Thymus (tissue), 11 donors: ENCODE measurements at regions not wholly inside any gene's neighbourhood (a gene's known extent, or its start where the extent isn't known, plus 50 kb on each side); places are given as distances from the start of the nearest gene placed in this dataset.

Experiments
- DNase-seq, 9 donors: peaks; one replicate each; pipeline ENCODE4 v3.0.0-alpha.2; 2013; ENCODE audit warnings: low spot score in 9 of 9, low read depth in 6 of 9, missing footprints in 1 of 9
- H3K27ac ChIP-seq, 2 donors: one replicate each; pipeline ENCODE4 v1.5.1; 2013; ENCODE audit warnings: control low read depth in 1 of 2, low read depth in 1 of 2, low read length in 1 of 2, mild to moderate bottlenecking in 1 of 2, moderate library complexity in 1 of 2
- H3K27me3 ChIP-seq, 2 donors: one replicate each; pipeline ENCODE4 v1.5.1; 2013; ENCODE audit warnings: low read length in 1 of 2; ENCODE audit not compliant: control insufficient read depth in 2 of 2, insufficient read depth in 1 of 2
- H3K36me3 ChIP-seq, 2 donors: one replicate each; pipeline ENCODE4 v1.5.1; 2013; ENCODE audit warnings: low read length in 1 of 2, mild to moderate bottlenecking in 1 of 2, moderate library complexity in 1 of 2; ENCODE audit not compliant: control insufficient read depth in 2 of 2, insufficient read depth in 2 of 2
- H3K4me1 ChIP-seq, 2 donors: one replicate each; pipeline ENCODE4 v1.5.1; 2013; ENCODE audit warnings: low read length in 2 of 2; ENCODE audit not compliant: control insufficient read depth in 2 of 2, insufficient read depth in 2 of 2
- H3K4me3 ChIP-seq, 2 donors: one replicate each; pipeline ENCODE4 v1.5.1; 2013; ENCODE audit warnings: low read length in 2 of 2, control low read depth in 1 of 2, mild to moderate bottlenecking in 1 of 2
- H3K9me3 ChIP-seq, 2 donors: one replicate each; pipeline ENCODE4 v1.5.1; 2013; ENCODE audit warnings: low read length in 1 of 2, mild to moderate bottlenecking in 1 of 2; ENCODE audit not compliant: control insufficient read depth in 2 of 2, insufficient read depth in 1 of 2
- WGBS: extraction: QIAGEN DNeasy Blood & Tissue Kit; methylation state at CpG from one replicate; pipeline ENCODE4 v1.1.7; 2013; 5-methylcytosine and 5-hydroxymethylcytosine counted together
- donor health status: healthy.

DNA sequence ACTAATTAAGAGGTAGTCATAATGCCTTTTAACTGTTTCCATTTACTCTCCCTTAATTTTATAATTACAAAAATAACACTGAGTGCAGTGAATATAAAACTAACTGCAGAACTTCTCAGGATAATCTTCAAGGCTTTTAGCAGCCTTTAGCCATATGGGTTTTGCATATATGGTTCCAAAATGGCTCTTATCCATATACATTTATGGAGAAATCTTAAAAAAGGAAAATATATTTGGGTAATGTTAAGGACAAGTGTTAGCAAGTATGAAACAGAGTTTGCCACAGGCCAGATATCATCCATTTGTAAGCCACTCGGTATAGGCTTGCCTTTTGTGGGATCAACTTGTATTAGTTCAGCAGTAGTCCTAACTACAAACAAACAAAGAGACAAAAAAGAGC lies 423.4 kb downstream of the PDHA2 start:
- no peak for DNase-seq
- WGBS = 90% methylated on average over 1 of the region's 1 CpG
- Histone ChIP-seq H3K4me3 (no peak overlapping the region), H3K4me1 (no peaks in the 10 kb centered on the region), H3K27me3 (no peaks in the 10 kb centered on the region), H3K9me3 (no peaks in the 10 kb centered on the region), H3K27ac (no peak overlapping the region), H3K36me3 (no peaks in the 10 kb centered on the region)

DNA sequence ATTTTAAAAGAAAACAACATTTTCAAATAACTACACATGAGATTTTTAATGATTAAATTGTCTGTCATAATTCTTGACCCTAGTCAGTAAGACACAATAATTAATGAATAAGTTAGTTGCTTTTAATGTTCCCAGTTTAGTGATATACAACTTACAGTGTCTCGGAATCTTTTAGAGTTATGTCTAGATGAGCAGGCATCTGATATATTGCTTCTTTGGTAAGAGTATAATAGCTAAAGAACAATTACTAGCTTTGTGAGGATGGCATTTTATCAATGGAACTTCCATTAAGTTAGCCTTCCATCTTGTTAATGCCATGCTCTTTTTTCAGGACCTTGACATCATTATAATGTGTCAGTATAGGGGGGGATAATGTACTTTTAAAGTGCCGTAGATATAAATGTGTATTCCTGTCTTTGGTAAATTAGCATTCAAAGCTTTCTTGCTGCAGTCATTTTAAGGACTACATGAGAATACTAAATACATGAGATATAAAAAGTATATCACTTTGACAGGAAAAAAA lies 425.1 kb downstream of the PDHA2 start:
- Histone ChIP-seq H3K4me1 (no peaks in the 10 kb centered on the region), H3K4me3 (no peak overlapping the region), H3K27ac (no peak overlapping the region), H3K36me3 (no peaks in the 10 kb centered on the region), H3K9me3 (no peaks in the 10 kb centered on the region), H3K27me3 (no peaks in the 10 kb centered on the region)
- DNase-seq = no peak
- 95% methylated on average over 2 of the region's 2 CpGs for WGBS

DNA sequence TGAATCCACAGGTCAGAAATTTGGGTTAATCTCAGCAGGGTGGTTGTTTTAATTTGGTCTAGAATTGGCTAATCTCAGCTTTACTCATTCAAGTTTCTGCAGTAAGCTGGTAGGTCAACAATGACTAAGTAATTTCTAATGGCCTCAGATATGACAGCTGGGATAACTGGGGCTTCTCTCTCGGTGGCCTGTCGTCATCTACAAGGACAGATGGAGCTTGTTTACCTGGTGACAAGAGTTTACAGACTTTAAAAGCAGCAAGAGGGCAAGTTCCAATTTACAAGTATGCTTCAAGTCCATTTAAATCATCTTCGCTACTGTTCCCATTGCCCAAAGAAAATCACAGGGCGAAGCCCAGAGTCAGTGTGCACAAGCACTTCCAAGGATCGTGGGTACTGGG lies 453.9 kb downstream of the PDHA2 start:
- DNase-seq = no peak
- no peaks in the 10 kb centered on the region for H3K9me3 ChIP-seq
- WGBS = 88% methylated on average over 5 of the region's 5 CpGs
- no peaks in the 10 kb centered on the region for H3K36me3 ChIP-seq
- H3K27me3 ChIP-seq = no peaks in the 10 kb centered on the region
- no peak overlapping the region for H3K27ac ChIP-seq
- H3K4me3 ChIP-seq = no peak overlapping the region
- no peaks in the 10 kb centered on the region for H3K4me1 ChIP-seq

DNA sequence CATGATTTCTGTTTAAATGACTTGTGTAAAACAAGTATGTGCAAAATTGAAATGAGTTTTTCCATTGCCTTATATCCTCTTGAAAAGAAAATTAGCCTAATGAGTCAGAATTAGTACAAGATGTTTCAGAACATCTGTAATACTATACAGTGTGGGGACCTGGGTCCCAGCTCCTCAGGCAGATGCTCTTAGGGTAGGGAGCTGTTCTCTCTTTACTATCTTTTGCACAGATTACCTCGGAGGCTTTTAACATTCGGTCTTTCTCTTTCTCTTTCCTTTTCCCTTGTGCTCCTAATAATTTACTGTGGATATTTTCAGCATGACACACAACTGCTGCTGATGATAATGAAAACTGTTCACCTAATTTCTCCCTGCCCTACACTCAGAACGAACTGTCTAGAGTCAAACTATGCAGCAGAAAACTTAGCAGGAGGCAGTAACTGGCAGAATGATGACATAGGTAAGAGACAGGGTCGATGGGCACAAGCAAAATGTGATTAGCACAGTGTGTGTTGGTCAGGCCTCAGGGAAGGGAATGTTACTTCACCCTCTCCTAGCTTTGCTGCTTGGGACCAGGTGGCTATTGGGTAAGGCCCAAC lies 455.3 kb downstream of the PDHA2 start:
- no peak for DNase-seq
- 87% methylated on average over 4 of the region's 4 CpGs for WGBS
- Histone ChIP-seq H3K4me3 (no peak overlapping the region), H3K9me3 (no peaks in the 10 kb centered on the region), H3K36me3 (no peaks in the 10 kb centered on the region), H3K27me3 (no peaks in the 10 kb centered on the region), H3K27ac (no peak overlapping the region), H3K4me1 (no peaks in the 10 kb centered on the region)

DNA sequence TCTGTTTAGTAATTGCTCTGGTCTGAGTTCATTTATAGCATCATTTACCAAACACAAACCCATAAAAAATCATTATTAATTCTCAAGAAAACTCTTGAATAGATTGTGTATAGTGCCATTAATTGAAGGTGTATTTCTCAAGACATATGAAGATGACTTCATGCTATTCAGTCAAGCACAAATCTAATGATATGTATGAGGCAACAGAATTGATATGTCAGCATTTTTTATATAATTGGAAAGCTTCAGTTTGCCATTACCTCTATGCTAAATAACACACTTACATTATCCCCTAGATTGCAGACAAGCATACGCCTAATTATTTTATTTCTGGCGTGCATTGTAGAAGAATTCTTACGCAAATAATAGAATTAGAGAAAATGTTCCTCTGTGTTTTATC lies 461.8 kb downstream of the PDHA2 start:
- no peak overlapping the region for H3K4me3 ChIP-seq
- no peaks in the 10 kb centered on the region for H3K27me3 ChIP-seq
- H3K9me3 ChIP-seq = no peaks in the 10 kb centered on the region
- H3K27ac ChIP-seq = no peak overlapping the region
- 96% methylated on average over 3 of the region's 3 CpGs for WGBS
- H3K4me1 ChIP-seq = no peaks in the 10 kb centered on the region
- no peak for DNase-seq
- no peaks in the 10 kb centered on the region for H3K36me3 ChIP-seq

DNA sequence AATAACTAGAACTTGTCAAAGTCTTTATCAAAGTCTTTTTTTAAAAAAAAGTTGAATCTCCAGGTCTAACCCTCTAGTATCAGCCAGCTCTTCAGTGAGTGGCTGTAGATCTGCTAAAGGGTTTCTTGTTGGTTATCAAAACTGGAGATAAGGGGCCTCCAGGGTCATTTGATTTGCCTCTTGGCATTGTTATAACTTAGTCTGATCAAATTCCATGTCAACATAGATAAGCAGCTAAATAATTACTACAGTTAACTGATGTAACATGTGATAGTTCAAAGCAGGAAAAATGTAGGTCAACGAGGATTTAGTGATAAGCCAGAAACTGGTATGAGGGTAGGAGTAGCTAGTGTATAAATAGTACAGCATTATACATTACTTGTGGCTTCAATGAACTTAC lies 465.1 kb downstream of the PDHA2 start:
- H3K36me3 ChIP-seq = no peaks in the 10 kb centered on the region
- no peak overlapping the region for H3K4me3 ChIP-seq
- no peak for DNase-seq
- H3K9me3 ChIP-seq = no peaks in the 10 kb centered on the region
- H3K27me3 ChIP-seq = no peaks in the 10 kb centered on the region
- no peak overlapping the region for H3K27ac ChIP-seq
- 47% methylated on average over 1 of the region's 1 CpG for WGBS
- H3K4me1 ChIP-seq = no peaks in the 10 kb centered on the region

DNA sequence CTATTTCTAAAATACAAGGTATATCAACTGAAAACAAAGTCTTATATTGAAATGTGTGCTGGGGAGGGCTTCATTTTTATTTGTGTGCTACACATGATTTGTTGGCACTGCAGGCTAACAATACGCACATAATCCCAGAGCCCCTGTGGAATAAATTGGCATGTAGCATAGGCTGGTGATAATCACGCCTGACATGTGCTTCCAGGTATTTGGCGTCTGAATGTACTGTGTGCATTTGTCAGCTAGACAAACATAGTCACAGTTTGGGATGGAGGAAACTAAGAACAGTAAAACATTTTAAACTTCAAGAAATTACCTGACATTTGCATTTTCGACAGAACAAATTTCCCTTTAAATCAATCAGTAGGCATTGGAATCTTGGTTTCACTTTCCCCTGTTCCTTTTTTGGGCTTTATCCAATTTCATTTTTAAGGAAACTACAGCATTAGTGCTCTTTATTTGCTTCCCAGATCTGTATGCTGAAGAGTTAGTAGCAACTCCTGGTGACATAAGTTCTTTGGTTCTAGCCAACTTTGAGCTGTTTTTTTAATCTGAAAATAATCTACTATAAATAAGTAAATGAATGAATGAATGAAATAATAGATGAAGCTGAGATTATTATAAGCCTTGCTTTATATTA lies 472.3 kb downstream of the PDHA2 start:
- WGBS = 84% methylated on average over 4 of the region's 4 CpGs
- Histone ChIP-seq H3K36me3 (no peaks in the 10 kb centered on the region), H3K9me3 (no peaks in the 10 kb centered on the region), H3K27ac (no peak overlapping the region), H3K27me3 (no peaks in the 10 kb centered on the region), H3K4me3 (no peak overlapping the region), H3K4me1 (no peaks in the 10 kb centered on the region)
- DNase-seq = no peak

DNA sequence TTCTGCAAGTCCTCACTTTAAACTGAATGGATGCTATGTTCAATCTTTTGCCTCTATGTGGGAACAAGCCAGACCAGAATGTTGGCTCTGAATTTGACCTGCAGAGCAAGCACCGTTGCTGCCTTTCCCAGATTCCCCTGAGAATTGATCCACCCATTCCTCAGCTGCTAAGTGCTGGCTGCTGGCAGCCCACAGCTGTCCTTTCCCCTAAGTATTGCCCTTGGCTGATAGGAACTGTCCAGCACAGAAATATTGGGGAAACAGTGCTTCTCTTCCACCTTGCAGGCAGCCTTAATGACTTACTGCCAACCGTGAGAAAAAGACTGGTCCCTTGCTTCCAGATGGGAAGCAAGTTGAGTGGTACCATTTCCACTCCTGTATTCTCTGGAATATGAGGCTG lies 475.9 kb downstream of the PDHA2 start:
- H3K36me3 ChIP-seq = no peaks in the 10 kb centered on the region
- no peaks in the 10 kb centered on the region for H3K9me3 ChIP-seq
- DNase-seq = no peak
- 86% methylated on average over 2 of the region's 2 CpGs for WGBS
- H3K4me3 ChIP-seq = no peak overlapping the region
- H3K27me3 ChIP-seq = no peaks in the 10 kb centered on the region
- no peaks in the 10 kb centered on the region for H3K4me1 ChIP-seq
- H3K27ac ChIP-seq = no peak overlapping the region

DNA sequence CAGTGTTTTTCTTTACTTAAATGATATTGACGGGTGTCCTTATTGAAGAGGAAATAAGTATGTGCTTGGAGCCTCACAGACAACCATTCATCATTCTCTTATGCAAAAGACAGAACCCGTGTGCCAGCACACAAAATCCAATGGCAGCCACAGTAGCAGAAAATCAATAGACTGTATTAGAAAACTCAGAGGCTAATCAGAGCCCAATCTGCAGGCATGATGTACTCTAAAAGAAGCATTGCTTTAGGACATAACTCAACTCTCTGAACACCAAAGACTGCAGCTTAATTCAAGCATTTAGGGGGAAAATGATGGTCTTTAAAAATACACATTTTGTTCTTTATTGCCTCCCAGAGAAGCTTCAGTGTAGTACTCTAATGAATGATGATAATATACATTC lies 476.9 kb downstream of the PDHA2 start:
- Histone ChIP-seq H3K27me3 (no peaks in the 10 kb centered on the region), H3K9me3 (no peaks in the 10 kb centered on the region), H3K4me3 (no peak overlapping the region), H3K36me3 (no peaks in the 10 kb centered on the region), H3K4me1 (no peaks in the 10 kb centered on the region), H3K27ac (no peak overlapping the region)
- no peak for DNase-seq
- WGBS = 91% methylated on average over 2 of the region's 2 CpGs
